ENCODE measurements at regions not wholly inside any gene's neighbourhood (a gene's known extent, or its start where the extent isn't known, plus 50 kb on each side); places are given as distances from the start of the nearest gene placed in this dataset.

- no peak overlapping the region for H3K4me3 ChIP-seq (replicated peaks; ENCODE audit: low read depth, low read length)
- no peak for DNase-seq (ENCODE audit: extremely low read depth, low read depth)
- no peak for TF ChIP-seq CTCF (IDR thresholded peaks at IDR 0.05; ENCODE audit: low read depth, low read length, missing control alignments)
Observed at GRCh38 chr20:24779946-24780345, 169.1 kb upstream of the CST7 start.

GRCh38 chr20:24780674-24781417 is 168.2 kb upstream of the CST7 start:
- no peak overlapping the region for H3K4me3 ChIP-seq (replicated peaks; ENCODE audit: low read depth, low read length)
- TF ChIP-seq CTCF (IDR thresholded peaks at IDR 0.05; ENCODE audit: low read depth, low read length, missing control alignments): no peak
- DNase-seq (ENCODE audit: extremely low read depth, low read depth): no peak

- peak; percentile 58 for TF ChIP-seq CTCF (IDR thresholded peaks at IDR 0.05; ENCODE audit: low read depth, low read length, missing control alignments)
- no peak overlapping the region for H3K4me3 ChIP-seq (replicated peaks; ENCODE audit: low read depth, low read length)
- no peak for DNase-seq (ENCODE audit: extremely low read depth, low read depth)
Observed at GRCh38 chr20:24781418-24781980, 167.6 kb upstream of the CST7 start.

- no peak for DNase-seq (ENCODE audit: extremely low read depth, low read depth)
- no peak for TF ChIP-seq CTCF (IDR thresholded peaks at IDR 0.05; ENCODE audit: low read depth, low read length, missing control alignments)
- no peak overlapping the region for H3K4me3 ChIP-seq (replicated peaks; ENCODE audit: low read depth, low read length)
Observed at GRCh38 chr20:24782301-24782700, 166.8 kb upstream of the CST7 start.

GRCh38 chr20:24782801-24783630 is 166.1 kb upstream of the CST7 start:
- peak; percentile 22 for TF ChIP-seq CTCF (IDR thresholded peaks at IDR 0.05; ENCODE audit: low read depth, low read length, missing control alignments)
- no peak for DNase-seq (ENCODE audit: extremely low read depth, low read depth)
- no peak overlapping the region for H3K4me3 ChIP-seq (replicated peaks; ENCODE audit: low read depth, low read length)

GRCh38 chr20:24783631-24784492 is 165.2 kb upstream of the CST7 start:
- DNase-seq (ENCODE audit: extremely low read depth, low read depth): no peak
- no peak for TF ChIP-seq CTCF (IDR thresholded peaks at IDR 0.05; ENCODE audit: low read depth, low read length, missing control alignments)
- no peak overlapping the region for H3K4me3 ChIP-seq (replicated peaks; ENCODE audit: low read depth, low read length)

Data from HFF-Myc (cell line).